ENCODE measurements at regions not wholly inside any gene's neighbourhood (a gene's known extent, or its start where the extent isn't known, plus 50 kb on each side); places are given as distances from the start of the nearest gene placed in this dataset.
"Not testable (repeated sequence)": the region's sequence is repeated elsewhere in the genome, so short reads cannot be mapped to it uniquely, and the experiment has no call there.

DNA sequence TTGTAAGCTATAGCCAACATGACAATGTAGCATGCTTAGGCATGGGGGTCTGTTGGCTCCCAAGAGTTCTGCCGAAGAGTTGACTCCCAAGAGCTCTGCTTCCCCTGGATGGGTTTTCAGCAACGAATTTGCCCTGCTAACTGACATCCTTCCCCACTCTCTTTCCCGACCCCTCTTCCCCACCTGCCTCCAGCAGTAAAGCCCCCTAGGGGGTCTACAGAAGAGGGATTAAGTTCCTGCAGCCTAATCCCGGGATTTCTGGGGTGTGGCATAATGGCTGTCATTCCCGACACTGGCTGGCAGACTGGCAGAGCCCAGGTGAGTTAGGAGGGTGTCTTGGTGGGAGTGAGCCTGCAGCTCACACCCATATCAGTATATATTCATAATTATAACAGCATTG is 121.0 kb upstream of the ZNF184 start:
- no peak overlapping the region for H3K4me3 ChIP-seq (ENCODE audit: low read depth, low read length)
- TF ChIP-seq MAX (IDR thresholded peaks at IDR 0.05; ENCODE audit: low read depth, low read length) (no peak), POLR2A (IDR thresholded peaks at IDR 0.05; ENCODE audit: extremely low read depth, insufficient read length) (no peak), MYC (IDR thresholded peaks at IDR 0.05; ENCODE audit: low read depth, low read length) (no peak), CTCF (IDR thresholded peaks at IDR 0.05; ENCODE audit: low read depth, low read length) (no peak)
- DNase-seq (ENCODE audit: low read depth): no peak

DNA sequence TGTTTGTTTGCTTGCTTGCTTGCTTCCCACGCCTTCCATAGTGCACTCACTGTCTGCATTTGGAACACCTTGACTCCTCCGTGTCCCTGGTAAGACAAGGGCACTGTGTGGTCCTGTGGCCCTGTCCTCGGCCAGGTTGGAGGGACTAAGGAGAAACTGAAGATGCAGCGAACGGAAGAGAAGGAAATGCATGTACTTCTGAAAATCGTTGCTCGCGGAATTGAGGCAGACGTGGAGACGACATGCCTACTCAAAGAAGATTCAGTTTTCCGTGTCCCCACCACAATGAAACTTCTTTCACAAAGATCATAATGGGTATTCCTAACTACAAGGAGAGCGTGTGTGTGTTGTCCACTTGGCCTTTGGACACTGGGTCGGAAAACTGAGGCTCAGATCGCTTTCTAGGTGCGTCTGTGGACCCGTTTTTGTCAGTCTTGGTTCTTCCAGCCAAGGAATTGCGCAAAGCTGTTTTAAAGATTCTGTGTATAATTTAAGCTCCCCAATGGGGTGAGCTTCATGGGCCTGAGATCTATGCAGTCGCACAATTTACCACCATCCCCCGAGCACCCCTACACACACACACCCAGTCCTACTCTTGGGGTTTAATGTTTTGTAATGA is 120.4 kb upstream of the ZNF184 start:
- H3K4me3 ChIP-seq (ENCODE audit: low read depth, low read length): no peak overlapping the region
- DNase-seq (ENCODE audit: low read depth): no peak
- no peak for TF ChIP-seq CTCF (IDR thresholded peaks at IDR 0.05; ENCODE audit: low read depth, low read length)
- TF ChIP-seq MYC (IDR thresholded peaks at IDR 0.05; ENCODE audit: low read depth, low read length): no peak
- no peak for TF ChIP-seq MAX (IDR thresholded peaks at IDR 0.05; ENCODE audit: low read depth, low read length)
- TF ChIP-seq POLR2A (IDR thresholded peaks at IDR 0.05; ENCODE audit: extremely low read depth, insufficient read length): no peak

DNA sequence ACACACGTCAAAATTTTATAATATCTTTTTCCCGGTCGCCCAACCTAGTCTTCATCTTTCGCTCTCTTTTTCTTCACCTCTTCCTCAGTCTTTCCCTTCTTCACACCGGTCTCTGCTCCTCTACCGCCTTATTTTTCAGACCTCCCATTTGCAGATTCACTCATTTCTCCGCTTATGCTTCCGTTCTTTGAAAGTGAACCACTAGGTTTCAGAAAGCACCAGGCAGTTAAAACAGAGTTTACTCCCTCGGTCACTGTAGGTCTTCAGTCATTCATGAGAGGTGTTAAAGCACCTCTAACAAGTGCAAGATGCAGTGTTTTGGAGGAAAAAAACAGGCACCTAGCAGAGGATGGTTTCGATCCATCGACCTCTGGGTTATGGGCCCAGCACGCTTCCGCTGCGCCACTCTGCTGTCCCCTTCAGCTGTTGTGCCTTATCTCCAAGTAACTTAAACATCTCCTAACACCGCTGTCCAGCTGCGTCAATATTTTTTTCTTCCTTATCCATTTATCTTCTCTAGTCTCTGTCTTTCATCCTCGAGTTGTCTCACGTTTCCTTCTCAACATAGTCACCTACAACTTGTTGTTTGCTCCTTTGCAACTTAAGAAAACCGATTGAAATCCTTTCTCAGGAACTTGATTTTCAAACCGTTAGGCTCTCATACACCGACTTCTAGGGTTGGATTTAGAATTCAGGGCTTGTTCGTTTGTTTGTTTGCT is 119.7 kb upstream of the ZNF184 start:
- peak; percentile 30; the same call in 1 of the 2 replicates for TF ChIP-seq MYC (IDR thresholded peaks at IDR 0.05; ENCODE audit: low read depth, low read length)
- TF ChIP-seq POLR2A (IDR thresholded peaks at IDR 0.05; ENCODE audit: extremely low read depth, insufficient read length): no peak
- peak overlapping the region; percentile 78 for H3K4me3 ChIP-seq (ENCODE audit: low read depth, low read length)
- DNase-seq (ENCODE audit: low read depth): peak; percentile 95

- peak; percentile 71 for DNase-seq (ENCODE audit: low read depth)
- peak overlapping the region; percentile 78 for H3K4me3 ChIP-seq (ENCODE audit: low read depth, low read length)
- TF ChIP-seq MYC (IDR thresholded peaks at IDR 0.05; ENCODE audit: low read depth, low read length): 0 out of 2 replicates have a peak, but pooled peaks have one; percentile 10
- 0 out of 2 replicates have a peak, but pooled peaks have one; percentile 7 for TF ChIP-seq MAX (IDR thresholded peaks at IDR 0.05; ENCODE audit: low read depth, low read length)
- TF ChIP-seq POLR2A (IDR thresholded peaks at IDR 0.05; ENCODE audit: extremely low read depth, insufficient read length): no peak
- TF ChIP-seq CTCF (IDR thresholded peaks at IDR 0.05; ENCODE audit: low read depth, low read length): no peak
Observed at GRCh38 chr6:27591699-27592480, 119.0 kb upstream of the ZNF184 start.

DNA sequence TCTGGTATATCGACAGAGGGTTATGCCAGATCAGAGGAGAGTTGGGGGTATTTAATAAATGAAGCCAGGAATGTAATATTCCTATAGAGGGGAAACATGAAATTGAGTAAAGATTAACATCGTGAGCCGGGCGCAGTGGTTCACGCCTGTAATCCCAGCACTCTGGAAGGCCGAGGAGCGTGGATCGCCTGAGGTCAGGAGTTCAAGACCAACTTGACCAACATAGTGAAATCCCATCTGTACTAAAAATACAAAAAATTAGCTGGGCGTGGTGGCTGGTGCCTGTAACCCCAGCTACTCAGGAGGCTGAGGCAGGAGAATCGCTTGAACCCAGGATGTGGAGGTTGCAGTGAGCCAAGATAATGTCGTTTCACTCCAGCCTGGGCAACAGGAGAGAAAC is 112.4 kb upstream of the ZNF184 start:
- H3K4me3 ChIP-seq (ENCODE audit: low read depth, low read length): not testable (repeated sequence)

DNA sequence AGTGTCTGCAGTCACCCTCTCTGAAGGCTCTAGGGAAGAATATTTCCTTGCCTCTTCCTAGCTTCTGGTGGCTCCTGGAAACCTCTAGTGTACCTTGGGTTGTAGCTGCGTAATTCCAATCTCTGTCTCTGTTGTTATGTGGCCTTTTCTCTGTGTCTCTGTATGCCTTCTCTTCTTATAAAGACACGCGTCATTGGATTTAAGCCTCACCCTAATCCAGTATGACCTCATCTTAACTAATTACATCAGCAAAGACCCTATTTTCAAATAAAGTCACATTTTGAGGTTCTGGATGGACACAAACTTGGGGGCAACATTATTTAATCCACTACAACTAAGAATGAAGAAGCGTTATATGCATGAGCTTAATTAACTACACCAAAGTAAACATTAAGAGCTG is 111.4 kb upstream of the ZNF184 start:
- TF ChIP-seq MYC (IDR thresholded peaks at IDR 0.05; ENCODE audit: low read depth, low read length) (no peak), CTCF (IDR thresholded peaks at IDR 0.05; ENCODE audit: low read depth, low read length) (no peak), POLR2A (IDR thresholded peaks at IDR 0.05; ENCODE audit: extremely low read depth, insufficient read length) (no peak), MAX (IDR thresholded peaks at IDR 0.05; ENCODE audit: low read depth, low read length) (no peak)
- no peak overlapping the region for H3K4me3 ChIP-seq (ENCODE audit: low read depth, low read length)
- DNase-seq (ENCODE audit: low read depth): no peak

More for the DNA sequence above, 112.4 kb upstream of the ZNF184 start:
- not testable (repeated sequence) for DNase-seq (ENCODE audit: low read depth)

Measured in NB4 (cell line).